Stimulated activated CD4-positive, alpha-beta T cell treated with anti-CD3 and anti-CD28 coated beads, Interleukin-12 subunit alpha, Interleukin-12 subunit beta, amount 100 ng/mL, for 48 hours (primary cell): ENCODE measurements at regions not wholly inside any gene's neighbourhood (a gene's known extent, or its start where the extent isn't known, plus 50 kb on each side); places are given as distances from the start of the nearest gene placed in this dataset.

ENCODE experiments used
- DNase-seq, 3 donors: peaks; one replicate each; pipeline ENCODE4 v3.0.0-alpha.2; 2020; ENCODE audit warnings: low read depth in 2 of 3, low spot score in 1 of 3

GRCh38 chr3:146679995-146680394 is 74.8 kb upstream of the PLSCR5 start:
- DNase-seq, result no peak

- no peak for DNase-seq
Measured at GRCh38 chr3:146679191-146679590, 74.0 kb upstream of the PLSCR5 start.

DNA sequence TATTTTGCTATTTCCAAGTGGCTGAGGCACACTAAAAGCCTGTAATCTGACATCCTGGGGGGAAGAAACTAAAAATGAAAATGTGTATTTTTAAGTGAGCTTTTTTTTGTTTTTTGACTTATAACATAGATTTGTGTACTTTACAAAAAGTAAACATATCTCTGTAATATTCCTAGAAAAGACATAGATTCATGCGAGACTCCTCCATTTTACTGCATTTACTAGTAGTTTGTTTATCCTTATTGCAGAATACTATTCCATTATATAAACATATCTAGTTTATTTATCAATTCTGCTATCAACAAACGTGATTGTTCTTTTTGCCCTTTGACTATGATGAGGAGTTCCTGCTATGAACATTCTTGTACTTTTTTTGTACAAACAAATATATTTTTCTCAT is 67.8 kb upstream of the PLSCR5 start:
- DNase-seq, result no peak

DNA sequence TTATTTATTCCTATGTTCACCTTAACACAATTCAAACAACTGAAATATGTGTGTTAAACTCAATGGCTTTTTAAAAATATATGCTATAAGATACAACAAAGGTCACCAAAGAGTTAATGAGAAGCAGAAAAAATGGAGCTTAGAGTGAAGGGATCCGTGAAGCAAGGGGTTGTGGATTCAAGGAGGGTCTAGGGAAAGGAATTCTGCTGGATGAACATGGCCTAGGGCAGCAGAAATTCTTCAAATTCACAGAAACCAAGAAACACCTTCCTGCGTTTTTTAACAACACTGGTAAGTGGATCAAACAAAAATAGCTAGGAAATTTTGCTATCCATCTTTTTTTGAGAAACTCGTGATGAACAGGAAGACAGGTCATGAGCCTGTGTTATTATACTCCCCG is 59.3 kb upstream of the PLSCR5 start:
- DNase-seq, result no peak

DNA sequence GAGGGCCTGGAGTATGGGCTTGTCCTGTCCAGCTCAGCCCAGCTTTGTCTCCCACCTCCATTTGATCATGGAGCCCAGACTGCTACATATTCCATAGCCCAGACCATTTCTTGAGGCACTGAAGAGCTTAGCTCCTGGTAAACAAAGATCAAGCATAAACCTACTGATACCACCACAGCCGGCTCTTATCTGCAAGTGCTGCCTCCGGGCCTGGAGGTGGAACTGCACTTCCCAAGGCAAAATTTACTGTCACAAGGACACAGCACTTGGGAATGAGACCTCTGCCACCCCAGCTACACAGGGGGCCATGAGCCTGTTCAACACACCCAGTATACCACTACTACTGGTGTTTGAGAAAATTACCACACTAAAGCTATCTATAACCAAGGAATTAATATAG is 53.7 kb upstream of the PLSCR5 start:
- no peak for DNase-seq

DNA sequence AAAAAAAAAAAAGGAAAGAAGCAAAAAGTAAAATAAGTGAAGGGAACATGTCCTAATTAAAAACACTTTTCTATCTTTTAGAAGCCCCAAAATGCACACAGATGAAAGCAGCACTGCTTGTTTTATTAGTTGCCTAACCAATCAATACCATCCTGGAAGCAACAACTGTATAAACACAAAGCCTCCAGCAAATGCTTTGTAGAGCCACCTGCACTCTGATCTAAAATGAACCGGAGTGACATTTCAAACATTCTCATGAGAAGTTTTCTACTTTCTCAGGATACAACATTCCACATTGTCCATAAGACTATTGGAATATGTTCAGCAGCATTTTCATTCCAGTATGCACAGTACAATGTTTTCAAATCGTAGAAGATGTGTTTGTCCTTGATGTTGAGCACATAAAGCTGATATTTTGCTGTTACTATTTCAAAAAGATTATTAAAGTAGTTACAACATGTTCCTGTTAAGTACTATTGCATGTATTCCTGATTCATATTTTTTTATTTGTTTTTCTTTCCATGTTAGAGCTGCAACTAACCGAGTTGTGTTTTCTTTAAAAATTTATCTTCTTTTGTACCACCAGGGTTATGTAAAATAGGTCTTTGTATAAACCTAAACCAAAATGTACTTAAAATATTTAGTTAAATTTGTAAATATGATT is 50.3 kb upstream of the PLSCR5 start:
- DNase-seq, result no peak
